ENCODE measurements at regions not wholly inside any gene's neighbourhood (a gene's known extent, or its start where the extent isn't known, plus 50 kb on each side); places are given as distances from the start of the nearest gene placed in this dataset.

DNA sequence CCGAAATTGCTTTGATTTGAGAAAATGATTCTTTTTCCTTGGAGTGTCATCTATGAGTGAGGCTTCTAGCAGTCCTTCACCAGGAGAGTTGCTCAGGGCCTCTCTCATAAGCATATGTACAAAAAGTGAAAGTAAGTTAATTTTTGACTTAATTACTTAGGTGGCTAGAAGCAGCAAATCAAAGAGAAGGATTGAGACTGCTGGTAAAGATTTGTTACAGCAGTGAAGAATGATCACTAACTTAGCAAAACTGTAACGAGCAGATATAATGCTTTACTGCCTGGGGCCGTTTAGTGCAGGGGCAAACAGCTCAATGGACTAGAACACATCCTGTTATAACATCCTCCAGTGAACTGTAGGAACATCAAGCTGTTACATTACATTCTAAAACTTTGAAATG lies 167.8 kb upstream of the RIPOR2 start:
- TF ChIP-seq, protein P1, sequence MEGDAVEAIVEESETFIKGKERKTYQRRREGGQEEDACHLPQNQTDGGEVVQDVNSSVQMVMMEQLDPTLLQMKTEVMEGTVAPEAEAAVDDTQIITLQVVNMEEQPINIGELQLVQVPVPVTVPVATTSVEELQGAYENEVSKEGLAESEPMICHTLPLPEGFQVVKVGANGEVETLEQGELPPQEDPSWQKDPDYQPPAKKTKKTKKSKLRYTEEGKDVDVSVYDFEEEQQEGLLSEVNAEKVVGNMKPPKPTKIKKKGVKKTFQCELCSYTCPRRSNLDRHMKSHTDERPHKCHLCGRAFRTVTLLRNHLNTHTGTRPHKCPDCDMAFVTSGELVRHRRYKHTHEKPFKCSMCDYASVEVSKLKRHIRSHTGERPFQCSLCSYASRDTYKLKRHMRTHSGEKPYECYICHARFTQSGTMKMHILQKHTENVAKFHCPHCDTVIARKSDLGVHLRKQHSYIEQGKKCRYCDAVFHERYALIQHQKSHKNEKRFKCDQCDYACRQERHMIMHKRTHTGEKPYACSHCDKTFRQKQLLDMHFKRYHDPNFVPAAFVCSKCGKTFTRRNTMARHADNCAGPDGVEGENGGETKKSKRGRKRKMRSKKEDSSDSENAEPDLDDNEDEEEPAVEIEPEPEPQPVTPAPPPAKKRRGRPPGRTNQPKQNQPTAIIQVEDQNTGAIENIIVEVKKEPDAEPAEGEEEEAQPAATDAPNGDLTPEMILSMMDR (IDR thresholded peaks at IDR 0.05; ENCODE audit: unreplicated experiment) = no peak
- Mint-ChIP-seq H3K27ac (no peak overlapping the region), H3K9me3 (ENCODE audit: low read depth) (no peaks in the 10 kb centered on the region), H3K4me3 (ENCODE audit: low read depth) (no peak overlapping the region), H3K4me1 (ENCODE audit: low read depth) (peaks cover 7% of the 10 kb centered on the region), H3K27me3 (peaks cover 11% of the 10 kb centered on the region), H3K36me3 (ENCODE audit: insufficient read depth) (no peaks in the 10 kb centered on the region)
- no peak for DNase-seq (ENCODE audit: low spot score, unreplicated experiment)

DNA sequence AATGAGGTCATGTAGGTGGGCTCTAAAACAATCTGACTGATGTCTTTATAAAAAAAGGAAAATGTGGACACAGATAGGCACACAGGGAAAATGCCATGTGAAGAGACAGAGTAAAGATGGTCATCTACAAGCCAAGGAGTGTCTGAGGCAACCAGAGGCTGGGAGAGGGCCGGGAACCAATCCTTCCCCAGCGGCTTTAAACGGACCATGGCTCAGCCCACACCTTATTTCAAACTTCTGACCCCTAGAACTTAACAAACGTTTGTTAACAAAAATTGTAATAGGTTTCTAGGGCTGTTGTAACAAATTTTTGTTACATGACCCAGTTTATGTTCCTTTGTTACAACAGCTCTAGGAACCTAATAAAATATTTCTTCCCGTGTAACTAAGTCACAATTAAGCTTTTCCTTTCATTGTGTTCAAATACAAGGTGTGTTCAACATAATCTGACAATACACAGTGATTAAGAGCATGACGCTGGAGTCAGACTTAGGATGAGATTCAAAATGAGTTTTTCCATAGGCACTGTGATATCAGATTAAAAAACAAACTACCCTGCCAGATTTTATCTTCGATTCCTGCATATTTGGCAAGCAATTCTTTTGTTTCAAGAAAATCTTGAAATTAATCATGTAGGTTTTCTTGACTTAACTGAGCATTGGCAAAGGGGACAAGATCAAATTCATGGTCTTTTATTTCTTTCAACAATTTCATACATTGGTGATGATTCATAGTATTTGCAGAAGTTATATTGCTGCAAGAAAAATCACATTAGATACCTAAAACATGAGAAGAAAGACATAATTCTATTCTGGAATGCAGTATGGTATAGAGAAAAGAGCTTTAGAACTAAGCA lies 169.5 kb upstream of the RIPOR2 start:
- Mint-ChIP-seq H3K4me3 (ENCODE audit: low read depth) (no peak overlapping the region), H3K27me3 (peaks cover 6% of the 10 kb centered on the region), H3K36me3 (ENCODE audit: insufficient read depth) (no peaks in the 10 kb centered on the region), H3K9me3 (ENCODE audit: low read depth) (no peaks in the 10 kb centered on the region), H3K4me1 (ENCODE audit: low read depth) (no peaks in the 10 kb centered on the region), H3K27ac (no peak overlapping the region)
- no peak for DNase-seq (ENCODE audit: low spot score, unreplicated experiment)
- TF ChIP-seq, protein P1 (IDR thresholded peaks at IDR 0.05; ENCODE audit: unreplicated experiment) = no peak

DNA sequence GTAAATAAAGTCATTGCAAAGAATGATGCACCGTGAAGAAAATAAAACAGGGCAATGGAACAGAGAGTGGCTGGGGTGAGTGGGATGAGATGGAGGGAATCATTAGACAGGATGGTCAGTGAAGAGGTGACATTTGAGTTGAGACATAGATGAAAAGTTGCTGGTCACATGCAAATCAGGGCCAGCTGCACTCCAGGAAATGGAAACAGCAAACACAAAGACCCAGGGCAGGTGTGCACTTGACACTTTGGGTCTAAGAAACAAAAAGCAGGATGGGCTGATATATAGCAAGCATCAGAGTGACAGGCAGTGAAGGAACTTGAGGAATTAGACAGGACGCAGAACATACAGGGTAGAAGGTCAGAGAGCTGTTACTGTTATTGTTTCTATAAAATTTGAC lies 171.5 kb upstream of the RIPOR2 start:
- no peak overlapping the region for H3K4me3 Mint-ChIP-seq (ENCODE audit: low read depth)
- H3K36me3 Mint-ChIP-seq (ENCODE audit: insufficient read depth) = no peaks in the 10 kb centered on the region
- no peak for DNase-seq (ENCODE audit: low spot score, unreplicated experiment)

DNA sequence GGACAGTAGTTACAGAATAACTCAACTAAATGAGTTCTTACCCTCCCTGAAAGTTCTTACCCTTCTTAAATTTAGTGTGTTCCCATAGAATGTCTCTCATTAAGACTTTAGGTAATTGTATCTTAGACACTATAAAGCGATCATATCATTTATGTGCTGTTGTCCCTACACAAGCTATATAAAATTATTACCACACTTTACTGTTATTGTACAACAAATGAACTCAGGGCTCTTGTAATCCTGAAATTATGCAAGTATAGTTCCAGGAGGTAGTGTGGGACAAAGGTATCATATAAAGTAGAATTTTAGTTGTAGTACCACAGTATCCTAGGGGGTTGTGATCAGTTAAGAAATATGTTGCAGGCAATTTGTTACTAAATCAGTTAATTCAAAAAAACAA lies 167.4 kb upstream of the CARMIL1 start:
- no peaks in the 10 kb centered on the region for H3K27me3 Mint-ChIP-seq
- TF ChIP-seq, protein P1 (IDR thresholded peaks at IDR 0.05; ENCODE audit: unreplicated experiment) = no peak
- no peaks in the 10 kb centered on the region for H3K4me1 Mint-ChIP-seq (ENCODE audit: low read depth)
- no peaks in the 10 kb centered on the region for H3K9me3 Mint-ChIP-seq (ENCODE audit: low read depth)
- DNase-seq (ENCODE audit: low spot score, unreplicated experiment) = no peak
- H3K36me3 Mint-ChIP-seq (ENCODE audit: insufficient read depth) = no peaks in the 10 kb centered on the region
- no peak overlapping the region for H3K4me3 Mint-ChIP-seq (ENCODE audit: low read depth)
- no peak overlapping the region for H3K27ac Mint-ChIP-seq

More for the DNA sequence above, 171.5 kb upstream of the RIPOR2 start:
- no peaks in the 10 kb centered on the region for H3K4me1 Mint-ChIP-seq (ENCODE audit: low read depth)
- H3K9me3 Mint-ChIP-seq (ENCODE audit: low read depth) = no peaks in the 10 kb centered on the region
- peaks cover 3% of the 10 kb centered on the region for H3K27me3 Mint-ChIP-seq
- H3K27ac Mint-ChIP-seq = no peak overlapping the region
- TF ChIP-seq, protein P1 (IDR thresholded peaks at IDR 0.05; ENCODE audit: unreplicated experiment) = no peak

DNA sequence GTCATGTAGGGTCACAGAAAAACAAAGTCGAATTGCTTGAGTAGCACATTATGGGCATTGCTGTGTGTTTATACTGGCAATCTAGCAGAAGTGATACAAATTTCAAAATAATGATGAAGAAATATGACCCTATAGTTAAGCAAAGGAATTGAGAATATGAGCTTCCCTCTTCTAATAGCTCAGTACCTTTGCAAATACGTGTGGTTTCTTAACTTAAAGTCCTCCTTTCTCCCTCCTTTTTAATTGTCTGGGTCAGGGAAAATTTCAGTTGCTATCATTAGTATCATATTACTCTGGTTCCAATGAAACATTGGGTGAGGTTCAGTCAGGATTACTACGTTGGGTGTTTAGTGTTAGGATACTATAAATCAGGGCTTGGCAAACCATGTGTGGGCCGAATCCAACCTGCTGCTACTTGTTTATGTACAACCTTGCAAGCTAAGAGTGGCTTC lies 166.8 kb upstream of the CARMIL1 start:
- DNase-seq (ENCODE audit: low spot score, unreplicated experiment) = no peak
- no peaks in the 10 kb centered on the region for H3K27me3 Mint-ChIP-seq
- H3K4me3 Mint-ChIP-seq (ENCODE audit: low read depth) = no peak overlapping the region
- no peaks in the 10 kb centered on the region for H3K4me1 Mint-ChIP-seq (ENCODE audit: low read depth)
- H3K9me3 Mint-ChIP-seq (ENCODE audit: low read depth) = no peaks in the 10 kb centered on the region
- H3K27ac Mint-ChIP-seq = no peak overlapping the region
- TF ChIP-seq, protein P1 (IDR thresholded peaks at IDR 0.05; ENCODE audit: unreplicated experiment) = no peak
- no peaks in the 10 kb centered on the region for H3K36me3 Mint-ChIP-seq (ENCODE audit: insufficient read depth)
